Ishikawa (cell line): ENCODE measurements at regions not wholly inside any gene's neighbourhood (a gene's known extent, or its start where the extent isn't known, plus 50 kb on each side); places are given as distances from the start of the nearest gene placed in this dataset.

Experiments used
- CEBPB ChIP-seq: IDR thresholded peaks from 2 replicates; pipeline ENCODE4 v1.6.1; 2012
- CREB1 ChIP-seq: IDR thresholded peaks from 2 replicates; pipeline ENCODE4 v1.6.1; 2012; ENCODE audit warnings: low read depth
- EGR1 ChIP-seq: IDR thresholded peaks from 2 replicates; pipeline ENCODE4 v1.6.1; 2012
- EP300 ChIP-seq: IDR thresholded peaks from 2 replicates; pipeline ENCODE4 v1.6.1; 2012; ENCODE audit warnings: borderline replicate concordance
- FOXM1 ChIP-seq: IDR thresholded peaks from 2 replicates; pipeline ENCODE4 v1.6.1; 2012; ENCODE audit warnings: low read depth, borderline replicate concordance
- MAX ChIP-seq: IDR thresholded peaks from 2 replicates; pipeline ENCODE4 v1.6.1; 2012
- NFIC ChIP-seq: IDR thresholded peaks from 2 replicates; pipeline ENCODE4 v1.6.1; 2012
- RAD21 ChIP-seq: IDR thresholded peaks from 2 replicates; pipeline ENCODE4 v1.6.1; 2012; ENCODE audit warnings: low read depth
- REST ChIP-seq: IDR thresholded peaks from 2 replicates; pipeline ENCODE4 v1.6.1; 2012; ENCODE audit warnings: low read depth, mild to moderate bottlenecking
- TAF1 ChIP-seq: IDR thresholded peaks from 2 replicates; pipeline ENCODE4 v1.6.1; 2012; ENCODE audit warnings: low read depth, mild to moderate bottlenecking
- TCF12 ChIP-seq: IDR thresholded peaks from 2 replicates; pipeline ENCODE4 v1.6.1; 2012; ENCODE audit warnings: low read depth
- TEAD4 ChIP-seq: IDR thresholded peaks from 2 replicates; pipeline ENCODE4 v1.6.1; 2012
- USF1 ChIP-seq: IDR thresholded peaks from 2 replicates; pipeline ENCODE4 v1.6.1; 2012
- YY1 ChIP-seq: IDR thresholded peaks from 2 replicates; pipeline ENCODE4 v1.6.1; 2012; ENCODE audit warnings: low read depth
- ZBTB7A ChIP-seq: IDR thresholded peaks from 2 replicates; pipeline ENCODE4 v1.6.1; 2012; ENCODE audit warnings: low read depth

- no peak for TF ChIP-seq EGR1
- no peak for TF ChIP-seq TEAD4
- no peak for TF ChIP-seq YY1
- TF ChIP-seq CREB1: no peak
- TF ChIP-seq ZBTB7A: no peak
- no peak for TF ChIP-seq MAX
- TF ChIP-seq CEBPB: no peak
- no peak for TF ChIP-seq TAF1
- TF ChIP-seq EP300: no peak
- no peak for TF ChIP-seq REST
- TF ChIP-seq NFIC: no peak
These were observed 599.3 kb upstream of the MKI67 start for GRCh38 chr10:128725531-128725930.

- TF ChIP-seq TCF12 (no peak), EP300 (no peak), REST (no peak), NFIC (no peak), RAD21 (no peak), YY1 (no peak), CREB1 (no peak), CEBPB (no peak), EGR1 (no peak), USF1 (no peak), FOXM1 (no peak), TEAD4 (no peak), MAX (no peak), TAF1 (no peak), ZBTB7A (no peak)
These were observed 600.9 kb upstream of the MKI67 start for GRCh38 chr10:128727114-128727513.

- no peak for TF ChIP-seq TAF1
- TF ChIP-seq TEAD4: no peak
- no peak for TF ChIP-seq YY1
- no peak for TF ChIP-seq EGR1
These were observed 603.7 kb upstream of the MKI67 start for GRCh38 chr10:128729910-128730420.

GRCh38 chr10:128730922-128731321 lies 604.7 kb upstream of the MKI67 start:
- TF ChIP-seq NFIC: no peak
- TF ChIP-seq FOXM1: no peak
- no peak for TF ChIP-seq ZBTB7A
- no peak for TF ChIP-seq TAF1
- TF ChIP-seq USF1: no peak
- no peak for TF ChIP-seq MAX
- no peak for TF ChIP-seq RAD21
- no peak for TF ChIP-seq REST
- no peak for TF ChIP-seq YY1
- TF ChIP-seq TEAD4: no peak
- TF ChIP-seq TCF12: no peak
- no peak for TF ChIP-seq EP300
